HG03521 (cell line): ENCODE measurements at regions not wholly inside any gene's neighbourhood (a gene's known extent, or its start where the extent isn't known, plus 50 kb on each side); places are given as distances from the start of the nearest gene placed in this dataset.

ENCODE experiments used
- ATAC-seq: cut with Tn5 transposase; IDR thresholded peaks from one replicate; pipeline ENCODE4 v1.9.1; 2021; ENCODE audit warnings: mild to moderate bottlenecking, moderate library complexity; ENCODE audit not compliant: unreplicated experiment

GRCh38 chr2:64361151-64361938, 92.6 kb upstream of the LGALSL start:
- no peak for ATAC-seq

GRCh38 chr2:64362562-64363026, 91.4 kb upstream of the LGALSL start:
- ATAC-seq, result no peak

GRCh38 chr2:64363140-64363539, 90.8 kb upstream of the LGALSL start:
- no peak for ATAC-seq

GRCh38 chr2:64363848-64364247, 90.1 kb upstream of the LGALSL start:
- ATAC-seq, result no peak

- no peak for ATAC-seq
These were observed 86.3 kb upstream of the LGALSL start for GRCh38 chr2:64367444-64368232.

GRCh38 chr2:64369706-64370105, 84.3 kb upstream of the LGALSL start:
- no peak for ATAC-seq

GRCh38 chr2:64371727-64372126, 82.2 kb upstream of the LGALSL start:
- no peak for ATAC-seq

- no peak for ATAC-seq
These were observed 79.3 kb upstream of the LGALSL start for GRCh38 chr2:64374686-64375085.

GRCh38 chr2:64376926-64377325, 77.0 kb upstream of the LGALSL start:
- no peak for ATAC-seq

- no peak for ATAC-seq
These were observed 74.8 kb upstream of the LGALSL start for GRCh38 chr2:64379186-64379585.

GRCh38 chr2:64380853-64381527, 73.0 kb upstream of the LGALSL start:
- no peak for ATAC-seq

GRCh38 chr2:64383016-64383591, 70.9 kb upstream of the LGALSL start:
- ATAC-seq, result no peak

GRCh38 chr2:64383881-64384280, 70.1 kb upstream of the LGALSL start:
- no peak for ATAC-seq

- no peak for ATAC-seq
These were observed 67.3 kb upstream of the LGALSL start for GRCh38 chr2:64386676-64387075.

GRCh38 chr2:64390586-64390985, 63.4 kb upstream of the LGALSL start:
- no peak for ATAC-seq

GRCh38 chr2:64391424-64391823, 62.5 kb upstream of the LGALSL start:
- ATAC-seq, result no peak

- ATAC-seq, result no peak
These were observed 62.0 kb upstream of the LGALSL start for GRCh38 chr2:64391940-64392339.

GRCh38 chr2:64392529-64392928, 61.4 kb upstream of the LGALSL start:
- ATAC-seq, result no peak

GRCh38 chr2:64393383-64394010, 60.5 kb upstream of the LGALSL start:
- no peak for ATAC-seq

- no peak for ATAC-seq
These were observed 59.8 kb upstream of the LGALSL start for GRCh38 chr2:64394153-64394552.

GRCh38 chr2:64396001-64396400, 58.0 kb upstream of the LGALSL start:
- no peak for ATAC-seq
